ENCODE measurements at regions not wholly inside any gene's neighbourhood (a gene's known extent, or its start where the extent isn't known, plus 50 kb on each side); places are given as distances from the start of the nearest gene placed in this dataset.

DNA sequence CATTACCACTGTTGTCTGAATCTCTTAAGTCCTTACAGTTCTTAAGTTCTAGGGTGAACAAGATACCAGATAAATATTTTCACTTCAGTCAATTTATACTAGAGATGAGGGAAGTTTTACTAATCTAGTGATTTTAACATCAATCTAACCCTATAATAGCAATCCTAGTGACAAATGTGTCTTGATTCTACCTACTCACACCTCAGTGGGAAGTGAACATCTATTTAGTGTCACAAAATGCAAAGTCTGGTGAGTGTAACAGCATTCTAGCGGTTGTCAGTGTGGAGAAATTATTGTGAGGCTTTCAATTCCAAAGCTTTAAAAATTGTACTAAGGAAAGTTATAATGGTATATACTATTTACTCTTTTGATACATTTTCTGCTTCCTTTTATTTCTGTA, 225.8 kb upstream of the CYLC2 start:
- no peaks in the 10 kb centered on the region for H3K4me1 Mint-ChIP-seq (ENCODE audit: low read depth)
- no peaks in the 10 kb centered on the region for H3K27me3 Mint-ChIP-seq
- DNase-seq (ENCODE audit: low spot score, unreplicated experiment): no peak
- no peaks in the 10 kb centered on the region for H3K36me3 Mint-ChIP-seq (ENCODE audit: insufficient read depth)
- no peak overlapping the region for H3K27ac Mint-ChIP-seq
- TF ChIP-seq CTCF (IDR thresholded peaks at IDR 0.05; ENCODE audit: unreplicated experiment): no peak
- no peak overlapping the region for H3K4me3 Mint-ChIP-seq (ENCODE audit: low read depth)
- H3K9me3 Mint-ChIP-seq (ENCODE audit: low read depth): no peaks in the 10 kb centered on the region

DNA sequence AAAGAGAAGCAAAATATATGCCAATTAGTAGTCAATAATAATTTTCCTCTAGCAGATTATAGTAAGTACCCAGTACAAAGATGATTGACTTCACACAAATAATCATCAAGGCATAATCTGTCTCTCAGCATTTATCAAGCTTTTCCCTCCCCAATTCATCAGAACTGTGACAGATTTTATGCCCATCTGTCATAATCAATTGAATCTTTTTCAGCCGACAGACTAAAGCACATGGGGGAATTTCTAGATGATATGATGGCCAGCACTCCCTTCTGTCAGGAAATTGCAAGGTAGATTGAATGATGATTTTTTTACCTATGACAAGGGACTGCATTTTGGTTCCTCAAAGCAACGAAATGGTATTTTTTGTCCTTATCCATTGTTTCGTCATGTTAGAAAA, 227.1 kb upstream of the CYLC2 start:
- Mint-ChIP-seq H3K4me1 (ENCODE audit: low read depth) (no peaks in the 10 kb centered on the region), H3K27me3 (no peaks in the 10 kb centered on the region)

GRCh38 chr9:102767076-102767475, 228.1 kb upstream of the CYLC2 start:
- Mint-ChIP-seq H3K4me3 (ENCODE audit: low read depth) (no peak overlapping the region), H3K27me3 (no peaks in the 10 kb centered on the region), H3K9me3 (ENCODE audit: low read depth) (no peaks in the 10 kb centered on the region), H3K4me1 (ENCODE audit: low read depth) (no peaks in the 10 kb centered on the region), H3K27ac (no peak overlapping the region), H3K36me3 (ENCODE audit: insufficient read depth) (no peaks in the 10 kb centered on the region)
- TF ChIP-seq CTCF (IDR thresholded peaks at IDR 0.05; ENCODE audit: unreplicated experiment): no peak
- DNase-seq (ENCODE audit: low spot score, unreplicated experiment): no peak

More for the DNA sequence above, 227.1 kb upstream of the CYLC2 start:
- Mint-ChIP-seq H3K36me3 (ENCODE audit: insufficient read depth) (no peaks in the 10 kb centered on the region), H3K4me3 (ENCODE audit: low read depth) (no peak overlapping the region), H3K9me3 (ENCODE audit: low read depth) (no peaks in the 10 kb centered on the region), H3K27ac (no peak overlapping the region)
- DNase-seq (ENCODE audit: low spot score, unreplicated experiment): no peak
- TF ChIP-seq CTCF (IDR thresholded peaks at IDR 0.05; ENCODE audit: unreplicated experiment): no peak

GRCh38 chr9:102740578-102740977, 254.6 kb upstream of the CYLC2 start:
- Mint-ChIP-seq H3K27me3 (no peaks in the 10 kb centered on the region), H3K9me3 (ENCODE audit: low read depth) (peaks cover 3% of the 10 kb centered on the region), H3K4me1 (ENCODE audit: low read depth) (no peaks in the 10 kb centered on the region), H3K4me3 (ENCODE audit: low read depth) (no peak overlapping the region), H3K36me3 (ENCODE audit: insufficient read depth) (no peaks in the 10 kb centered on the region), H3K27ac (no peak overlapping the region)
- TF ChIP-seq CTCF (IDR thresholded peaks at IDR 0.05; ENCODE audit: unreplicated experiment): no peak
- no peak for DNase-seq (ENCODE audit: low spot score, unreplicated experiment)

- H3K36me3 Mint-ChIP-seq (ENCODE audit: insufficient read depth): peaks cover 2% of the 10 kb centered on the region
- no peak for DNase-seq (ENCODE audit: low spot score, unreplicated experiment)
- no peaks in the 10 kb centered on the region for H3K27me3 Mint-ChIP-seq
- no peak overlapping the region for H3K4me3 Mint-ChIP-seq (ENCODE audit: low read depth)
- H3K27ac Mint-ChIP-seq: no peak overlapping the region
- no peaks in the 10 kb centered on the region for H3K4me1 Mint-ChIP-seq (ENCODE audit: low read depth)
- TF ChIP-seq CTCF (IDR thresholded peaks at IDR 0.05; ENCODE audit: unreplicated experiment): no peak
- peaks cover 12% of the 10 kb centered on the region for H3K9me3 Mint-ChIP-seq (ENCODE audit: low read depth)
These were observed 266.2 kb upstream of the CYLC2 start for GRCh38 chr9:102728946-102729345.
